SU-DHL-6 (cell line): ENCODE measurements at regions not wholly inside any gene's neighbourhood (a gene's known extent, or its start where the extent isn't known, plus 50 kb on each side); places are given as distances from the start of the nearest gene placed in this dataset.

Source experiments
- H2AFZ ChIP-seq: fragments of 200-600 bp; sonication (generic); 2 replicates; pipeline ENCODE4 v1.6.1; 2014; ENCODE audit warnings: low read depth, mild to moderate bottlenecking, moderate library complexity, mixed read lengths, antibody characterized with exemption, low read length; ENCODE audit not compliant: severe bottlenecking
- H3F3A ChIP-seq: fragments of 200-600 bp; shearing (Covaris generic); 2 replicates; pipeline ENCODE4 v1.6.0; 2016; ENCODE audit warnings: antibody characterized with exemption, mild to moderate bottlenecking; ENCODE audit not compliant: insufficient read depth
- H3K27ac ChIP-seq: fragments of 200-600 bp; sonication (generic); 2 replicates; pipeline ENCODE4 v1.5.1; 2016; ENCODE audit warnings: low read depth, mild to moderate bottlenecking, low read length, moderate library complexity, mixed read lengths
- H3K27me3 ChIP-seq: fragments of 200-600 bp; sonication (generic), shearing (Covaris generic); 2 replicates; pipeline ENCODE4 v1.6.0; 2014; ENCODE audit warnings: mild to moderate bottlenecking, low read length
- H3K36me3 ChIP-seq: fragments of 200-600 bp; sonication (generic); 2 replicates; pipeline ENCODE4 v1.6.1; 2014; ENCODE audit warnings: mild to moderate bottlenecking, low read length, mixed read lengths
- H3K4me2 ChIP-seq: fragments of 300-600, 200-600 bp; shearing (Covaris generic), sonication (generic); 2 replicates; pipeline ENCODE4 v1.6.0; 2014; ENCODE audit warnings: low read length, low read depth, mild to moderate bottlenecking; ENCODE audit not compliant: poor library complexity, severe bottlenecking
- H3K4me3 ChIP-seq: fragments of 200-600 bp; sonication (generic); 2 replicates; pipeline ENCODE4 v1.5.1; 2014; ENCODE audit warnings: antibody characterized with exemption, low read length, mild to moderate bottlenecking, mixed read lengths; ENCODE audit not compliant: insufficient read depth, poor library complexity, severe bottlenecking
- H3K79me2 ChIP-seq: fragments of 200-600 bp; sonication (generic); 2 replicates; pipeline ENCODE4 v1.6.1; 2014; ENCODE audit warnings: mild to moderate bottlenecking, low read length, moderate library complexity; ENCODE audit not compliant: insufficient read depth
- H3K9ac ChIP-seq: fragments of 200-600 bp; sonication (generic); 2 replicates; pipeline ENCODE4 v1.7.0; 2014; ENCODE audit warnings: mild to moderate bottlenecking, low read length
- H3K9me2 ChIP-seq: fragments of 200-600 bp; sonication (generic); replicated peaks from 2 replicates; pipeline ENCODE4 v1.6.1; 2014; ENCODE audit warnings: low read length; ENCODE audit not compliant: insufficient read depth
- H3K9me3 ChIP-seq: fragments of 200-600 bp; sonication (generic); 2 replicates; pipeline ENCODE4 v1.6.1; 2014; ENCODE audit warnings: low read length, mixed read lengths; ENCODE audit not compliant: insufficient read depth
- H4K20me1 ChIP-seq: fragments of 200-600 bp; sonication (generic); 2 replicates; pipeline ENCODE4 v1.6.1; 2014; ENCODE audit warnings: low read depth, mild to moderate bottlenecking, antibody characterized with exemption, low read length, moderate library complexity, mixed read lengths
- EZH2phosphoT487 ChIP-seq: fragments of 200-600 bp; sonication (generic), shearing (Covaris generic); conservative IDR thresholded peaks from 2 replicates; pipeline ENCODE4 v1.6.1; 2018; ENCODE audit warnings: mild to moderate bottlenecking, antibody characterized with exemption, low read length, moderate library complexity, mixed read lengths
- TF ChIP-seq, protein P1 (sequence below): fragments of 200-600 bp; sonication (generic); IDR thresholded peaks from one replicate; pipeline ENCODE4 v1.5.1; 2017; ENCODE audit warnings: antibody characterized with exemption, mild to moderate bottlenecking, low read length, moderate library complexity; ENCODE audit not compliant: insufficient read depth, poor library complexity, severe bottlenecking

- Histone ChIP-seq H3K27me3 (no peaks in the 10 kb centered on the region), H2AFZ (no peak overlapping the region), H3K4me2 (no peak overlapping the region), H3K36me3 (no peaks in the 10 kb centered on the region), H3K9me3 (no peaks in the 10 kb centered on the region), H3K79me2 (no peaks in the 10 kb centered on the region), H3K27ac (no peak overlapping the region), H3F3A (no peaks in the 10 kb centered on the region), H4K20me1 (no peaks in the 10 kb centered on the region), H3K4me3 (no peak overlapping the region), H3K9me2 (no peaks in the 10 kb centered on the region), H3K9ac (no peak overlapping the region)
- no peak for TF ChIP-seq EZH2phosphoT487
- TF ChIP-seq, protein P1, sequence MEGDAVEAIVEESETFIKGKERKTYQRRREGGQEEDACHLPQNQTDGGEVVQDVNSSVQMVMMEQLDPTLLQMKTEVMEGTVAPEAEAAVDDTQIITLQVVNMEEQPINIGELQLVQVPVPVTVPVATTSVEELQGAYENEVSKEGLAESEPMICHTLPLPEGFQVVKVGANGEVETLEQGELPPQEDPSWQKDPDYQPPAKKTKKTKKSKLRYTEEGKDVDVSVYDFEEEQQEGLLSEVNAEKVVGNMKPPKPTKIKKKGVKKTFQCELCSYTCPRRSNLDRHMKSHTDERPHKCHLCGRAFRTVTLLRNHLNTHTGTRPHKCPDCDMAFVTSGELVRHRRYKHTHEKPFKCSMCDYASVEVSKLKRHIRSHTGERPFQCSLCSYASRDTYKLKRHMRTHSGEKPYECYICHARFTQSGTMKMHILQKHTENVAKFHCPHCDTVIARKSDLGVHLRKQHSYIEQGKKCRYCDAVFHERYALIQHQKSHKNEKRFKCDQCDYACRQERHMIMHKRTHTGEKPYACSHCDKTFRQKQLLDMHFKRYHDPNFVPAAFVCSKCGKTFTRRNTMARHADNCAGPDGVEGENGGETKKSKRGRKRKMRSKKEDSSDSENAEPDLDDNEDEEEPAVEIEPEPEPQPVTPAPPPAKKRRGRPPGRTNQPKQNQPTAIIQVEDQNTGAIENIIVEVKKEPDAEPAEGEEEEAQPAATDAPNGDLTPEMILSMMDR: no peak
These were observed 331.4 kb upstream of the CCDC54 start for GRCh38 chr3:107045791-107046190.

- Histone ChIP-seq H3K9ac (no peak overlapping the region), H3K79me2 (no peaks in the 10 kb centered on the region), H3K4me3 (no peak overlapping the region), H2AFZ (no peak overlapping the region), H3K9me3 (no peaks in the 10 kb centered on the region), H3K27me3 (no peaks in the 10 kb centered on the region), H3K4me2 (no peak overlapping the region), H4K20me1 (no peaks in the 10 kb centered on the region), H3K36me3 (no peaks in the 10 kb centered on the region), H3K9me2 (no peaks in the 10 kb centered on the region), H3K27ac (no peak overlapping the region), H3F3A (no peaks in the 10 kb centered on the region)
- TF ChIP-seq, protein P1: no peak
- no peak for TF ChIP-seq EZH2phosphoT487
These were observed 321.9 kb upstream of the CCDC54 start for GRCh38 chr3:107055181-107055942.

DNA sequence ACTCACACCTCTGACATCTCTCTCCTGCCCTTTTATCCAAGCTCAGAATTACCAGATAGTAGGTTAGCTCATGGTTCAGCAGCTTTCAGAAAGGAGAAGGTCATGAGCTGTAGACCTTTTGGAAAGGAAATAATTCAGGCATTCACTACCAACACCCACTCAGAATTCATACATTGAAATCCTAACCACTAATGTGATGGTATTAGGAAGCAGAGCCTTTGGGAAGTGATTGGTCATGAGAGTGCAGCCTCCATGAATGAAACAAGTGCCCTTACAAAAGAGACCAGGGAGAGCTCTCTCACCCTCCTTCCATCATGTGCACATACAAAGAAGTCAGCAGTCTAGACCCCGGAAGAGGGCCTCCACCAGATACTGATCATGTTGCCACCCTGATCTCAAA lies 315.8 kb upstream of the CCDC54 start:
- H3K27me3 ChIP-seq: no peaks in the 10 kb centered on the region
- H2AFZ ChIP-seq: no peak overlapping the region
- H3K9ac ChIP-seq: no peak overlapping the region
- H3K27ac ChIP-seq: no peak overlapping the region
- no peaks in the 10 kb centered on the region for H3K79me2 ChIP-seq
- no peaks in the 10 kb centered on the region for H3K9me2 ChIP-seq
- TF ChIP-seq, protein P1: no peak
- no peak for TF ChIP-seq EZH2phosphoT487
- no peaks in the 10 kb centered on the region for H3F3A ChIP-seq
- H3K9me3 ChIP-seq: no peaks in the 10 kb centered on the region
- H3K4me3 ChIP-seq: no peak overlapping the region
- H3K36me3 ChIP-seq: no peaks in the 10 kb centered on the region
- H4K20me1 ChIP-seq: no peaks in the 10 kb centered on the region
- no peak overlapping the region for H3K4me2 ChIP-seq
